NB4 (cell line): ENCODE measurements at regions not wholly inside any gene's neighbourhood (a gene's known extent, or its start where the extent isn't known, plus 50 kb on each side); places are given as distances from the start of the nearest gene placed in this dataset.

ENCODE experiments used
- DNase-seq: peaks from one replicate; pipeline ENCODE4 v3.0.0; 2010; ENCODE audit warnings: low read depth
- H3K4me3 ChIP-seq: one replicate; pipeline ENCODE4 v1.5.1; 2011; ENCODE audit warnings: mild to moderate bottlenecking, low read depth, low read length, moderate library complexity
- MYC ChIP-seq: IDR thresholded peaks from 2 replicates; pipeline ENCODE4 v1.6.1; 2011; ENCODE audit warnings: low read depth, low read length
- POLR2A ChIP-seq: IDR thresholded peaks from 2 replicates; pipeline ENCODE4 v1.6.1; 2011; ENCODE audit warnings: mild to moderate bottlenecking; ENCODE audit not compliant: insufficient read length; ENCODE audit errors: extremely low read depth
- TF ChIP-seq, protein P1 (sequence below): IDR thresholded peaks from 2 replicates; pipeline ENCODE4 v1.6.1; 2011; ENCODE audit warnings: low read depth, low read length
- TF ChIP-seq, protein P2 (sequence below): IDR thresholded peaks from one replicate; pipeline ENCODE4 v1.5.1; 2012; ENCODE audit warnings: low read depth, low read length

DNA sequence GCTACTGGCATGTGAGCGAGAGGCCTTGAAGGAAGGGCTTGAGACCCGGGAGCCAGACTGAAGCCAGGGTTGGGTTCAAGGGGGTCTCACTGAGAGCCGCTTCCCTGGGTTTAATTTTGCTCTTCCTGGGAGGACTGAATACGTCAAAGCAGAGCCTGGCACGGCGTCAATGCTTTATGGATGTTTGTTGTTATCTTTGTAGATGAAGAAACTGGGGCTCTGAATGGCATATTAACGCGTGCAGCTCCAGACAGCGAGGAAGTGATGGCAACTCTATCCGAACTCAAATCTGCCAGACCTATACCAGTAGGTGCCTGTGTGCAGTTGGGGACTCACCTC, 152.8 kb upstream of the PARP11 start:
- no peak for DNase-seq
- no peak overlapping the region for H3K4me3 ChIP-seq

DNA sequence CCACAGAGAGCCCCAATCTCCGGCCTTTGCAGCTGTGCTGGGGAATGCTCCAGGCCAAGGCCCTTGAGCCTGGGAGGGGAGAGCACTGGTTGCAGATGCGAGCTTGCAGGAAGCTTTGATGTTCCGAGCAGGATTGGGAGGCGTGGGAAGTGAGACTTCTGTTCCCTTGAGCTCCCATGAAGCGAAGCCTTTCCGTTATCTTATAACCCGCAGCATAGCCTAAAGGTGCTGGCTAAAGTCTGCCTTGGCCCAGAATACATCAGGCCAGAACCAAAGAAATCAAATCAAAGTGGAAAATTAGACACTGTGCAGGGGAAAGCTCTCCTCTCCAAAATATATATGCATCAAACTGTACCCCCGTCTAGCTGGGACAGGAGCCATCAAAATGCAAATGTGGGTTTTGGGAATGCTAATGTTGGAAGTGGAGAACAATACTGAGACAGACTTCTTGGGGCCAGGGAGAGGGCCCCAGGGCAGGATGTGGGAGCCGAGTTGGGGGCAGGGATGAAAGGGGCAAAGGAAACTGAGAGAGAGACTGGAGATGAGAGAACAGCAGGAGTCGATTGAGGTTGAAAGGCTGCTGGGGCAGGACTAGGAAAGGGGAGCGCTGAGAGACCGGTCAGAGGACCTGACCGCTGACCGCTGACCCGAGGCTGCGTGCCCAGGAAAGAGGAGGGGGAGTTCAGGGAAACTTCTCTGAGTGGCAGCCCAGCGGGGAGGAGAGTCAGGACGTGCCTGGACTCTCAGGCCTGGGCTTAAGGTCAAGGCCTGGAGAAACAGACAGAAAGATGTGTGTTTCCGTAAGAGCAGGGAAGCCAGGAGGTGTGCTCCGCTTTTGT, 152.2 kb upstream of the PARP11 start:
- H3K4me3 ChIP-seq = no peak overlapping the region
- TF ChIP-seq MYC = no peak
- TF ChIP-seq, protein P1, sequence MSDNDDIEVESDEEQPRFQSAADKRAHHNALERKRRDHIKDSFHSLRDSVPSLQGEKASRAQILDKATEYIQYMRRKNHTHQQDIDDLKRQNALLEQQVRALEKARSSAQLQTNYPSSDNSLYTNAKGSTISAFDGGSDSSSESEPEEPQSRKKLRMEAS = no peak
- TF ChIP-seq, protein P2, sequence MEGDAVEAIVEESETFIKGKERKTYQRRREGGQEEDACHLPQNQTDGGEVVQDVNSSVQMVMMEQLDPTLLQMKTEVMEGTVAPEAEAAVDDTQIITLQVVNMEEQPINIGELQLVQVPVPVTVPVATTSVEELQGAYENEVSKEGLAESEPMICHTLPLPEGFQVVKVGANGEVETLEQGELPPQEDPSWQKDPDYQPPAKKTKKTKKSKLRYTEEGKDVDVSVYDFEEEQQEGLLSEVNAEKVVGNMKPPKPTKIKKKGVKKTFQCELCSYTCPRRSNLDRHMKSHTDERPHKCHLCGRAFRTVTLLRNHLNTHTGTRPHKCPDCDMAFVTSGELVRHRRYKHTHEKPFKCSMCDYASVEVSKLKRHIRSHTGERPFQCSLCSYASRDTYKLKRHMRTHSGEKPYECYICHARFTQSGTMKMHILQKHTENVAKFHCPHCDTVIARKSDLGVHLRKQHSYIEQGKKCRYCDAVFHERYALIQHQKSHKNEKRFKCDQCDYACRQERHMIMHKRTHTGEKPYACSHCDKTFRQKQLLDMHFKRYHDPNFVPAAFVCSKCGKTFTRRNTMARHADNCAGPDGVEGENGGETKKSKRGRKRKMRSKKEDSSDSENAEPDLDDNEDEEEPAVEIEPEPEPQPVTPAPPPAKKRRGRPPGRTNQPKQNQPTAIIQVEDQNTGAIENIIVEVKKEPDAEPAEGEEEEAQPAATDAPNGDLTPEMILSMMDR = no peak
- TF ChIP-seq POLR2A = no peak
- no peak for DNase-seq

More for the DNA sequence above, 152.8 kb upstream of the PARP11 start:
- TF ChIP-seq, protein P2 = no peak
- no peak for TF ChIP-seq MYC
- no peak for TF ChIP-seq POLR2A
- TF ChIP-seq, protein P1 = no peak

DNA sequence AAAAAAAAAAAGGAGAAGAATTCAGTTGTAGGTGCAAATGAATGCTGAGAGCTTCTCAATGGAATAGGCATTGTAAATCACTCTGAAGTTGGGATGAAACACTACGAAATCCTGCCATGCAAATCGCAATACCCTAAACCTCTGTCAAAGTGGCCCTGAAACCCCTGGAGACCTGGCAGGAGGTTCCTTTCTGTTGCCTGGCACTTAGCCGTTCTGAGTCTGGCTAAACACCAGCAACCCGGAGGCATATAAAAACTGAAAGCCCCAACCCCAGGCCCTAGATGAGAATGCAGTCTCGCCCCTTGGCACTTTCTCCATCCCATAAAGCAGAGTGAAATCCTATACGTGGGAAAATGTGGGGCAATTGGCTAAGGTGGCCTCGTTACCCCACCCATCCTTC, 151.5 kb upstream of the PARP11 start:
- H3K4me3 ChIP-seq = no peak overlapping the region
- DNase-seq = no peak
- TF ChIP-seq, protein P2 = no peak
- TF ChIP-seq, protein P1 = no peak
- TF ChIP-seq POLR2A = no peak
- no peak for TF ChIP-seq MYC

DNA sequence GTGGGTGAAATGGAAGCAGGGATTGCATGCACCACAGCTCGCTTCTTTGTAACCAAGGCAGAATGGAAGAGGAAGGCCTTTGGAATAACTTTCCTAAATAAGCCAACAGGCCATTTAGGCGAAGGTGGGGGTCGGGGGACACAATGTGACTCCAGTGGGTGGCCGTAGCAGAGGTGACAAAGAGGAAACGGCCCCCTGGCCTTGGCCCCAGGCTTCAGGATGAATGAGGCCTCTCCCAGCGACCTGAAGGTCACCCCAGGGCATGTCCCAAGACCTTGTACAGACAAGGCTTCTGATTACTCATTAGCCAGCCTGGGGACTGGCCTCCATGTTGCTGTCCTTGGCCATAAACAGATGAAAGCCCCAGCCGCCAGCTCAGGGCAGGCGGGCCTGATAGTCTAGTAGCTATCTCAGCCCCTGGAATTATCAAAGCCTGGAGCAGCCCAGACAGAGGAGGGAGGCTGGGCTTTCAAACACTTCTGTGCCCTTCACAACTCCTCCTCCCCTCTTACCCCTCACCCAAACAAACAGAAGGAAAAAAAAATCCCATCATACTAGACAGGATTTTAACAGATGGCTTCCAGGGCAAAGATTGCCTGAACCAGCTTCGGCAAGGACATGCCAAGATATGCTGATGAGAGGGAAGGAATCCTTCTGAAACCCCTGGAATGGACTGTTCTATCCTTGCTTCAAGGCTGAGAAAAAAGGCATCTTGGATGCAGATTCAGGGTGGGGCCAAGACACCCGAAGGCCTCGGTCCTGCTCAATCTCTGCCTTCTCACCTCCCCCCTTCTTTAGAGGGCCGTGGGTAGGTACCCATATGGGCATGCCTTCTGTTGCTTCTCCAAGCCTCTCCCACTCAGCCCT, 142.3 kb upstream of the PARP11 start:
- TF ChIP-seq, protein P1 = no peak
- no peak for TF ChIP-seq MYC
- TF ChIP-seq POLR2A = no peak
- TF ChIP-seq, protein P2 = no peak
- no peak for DNase-seq
- H3K4me3 ChIP-seq = no peak overlapping the region

DNA sequence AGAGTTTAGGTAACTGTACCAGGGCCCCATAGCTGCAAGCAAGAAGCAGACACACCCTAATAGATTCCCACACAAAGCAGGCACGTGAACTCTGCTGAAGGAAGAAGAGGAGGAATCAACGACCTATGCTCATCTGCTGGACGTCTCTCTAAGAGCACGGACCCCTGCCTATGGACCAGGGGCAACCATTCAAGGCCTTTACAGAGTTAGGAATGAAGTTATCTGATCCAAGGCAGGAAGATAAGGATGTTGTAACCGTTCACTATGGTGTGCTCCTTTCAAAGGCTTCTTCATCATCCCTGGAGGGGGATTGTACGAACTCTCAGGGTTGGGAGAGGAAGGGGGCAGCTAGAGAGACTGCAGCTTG, 141.6 kb upstream of the PARP11 start:
- H3K4me3 ChIP-seq = no peak overlapping the region
- TF ChIP-seq, protein P2 = no peak
- TF ChIP-seq, protein P1 = no peak
- no peak for TF ChIP-seq MYC
- TF ChIP-seq POLR2A = no peak
- DNase-seq = no peak
